ENCODE measurements at regions not wholly inside any gene's neighbourhood (a gene's known extent, or its start where the extent isn't known, plus 50 kb on each side); places are given as distances from the start of the nearest gene placed in this dataset.

DNA sequence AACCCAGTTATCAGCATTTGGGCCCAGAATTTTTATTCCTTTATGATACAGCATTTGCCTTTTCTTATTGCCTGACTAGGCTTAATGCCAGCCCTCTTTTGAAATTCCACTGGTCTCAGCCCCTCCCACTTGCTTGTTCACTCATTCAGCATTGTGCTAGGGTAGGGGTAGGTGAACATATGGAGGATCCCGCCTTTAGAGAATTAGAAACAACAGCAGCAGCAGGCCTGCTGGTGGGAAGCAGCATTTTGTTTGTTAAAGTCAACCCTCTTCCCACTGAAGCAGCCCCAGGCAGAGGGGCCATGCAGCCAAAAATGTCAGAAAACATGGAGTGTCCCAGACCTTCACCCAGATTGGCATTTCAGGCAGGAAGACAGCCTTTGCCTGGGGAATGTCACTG lies 1355.2 kb downstream of the CDH8 start:
- H3K27me3 ChIP-seq: no peaks in the 10 kb centered on the region
- H3K9me3 ChIP-seq: no peaks in the 10 kb centered on the region
- no peak for DNase-seq (ENCODE audit: low spot score in 2 of 2)
- no peaks in the 10 kb centered on the region for H3K36me3 ChIP-seq
- TF ChIP-seq, protein P1, sequence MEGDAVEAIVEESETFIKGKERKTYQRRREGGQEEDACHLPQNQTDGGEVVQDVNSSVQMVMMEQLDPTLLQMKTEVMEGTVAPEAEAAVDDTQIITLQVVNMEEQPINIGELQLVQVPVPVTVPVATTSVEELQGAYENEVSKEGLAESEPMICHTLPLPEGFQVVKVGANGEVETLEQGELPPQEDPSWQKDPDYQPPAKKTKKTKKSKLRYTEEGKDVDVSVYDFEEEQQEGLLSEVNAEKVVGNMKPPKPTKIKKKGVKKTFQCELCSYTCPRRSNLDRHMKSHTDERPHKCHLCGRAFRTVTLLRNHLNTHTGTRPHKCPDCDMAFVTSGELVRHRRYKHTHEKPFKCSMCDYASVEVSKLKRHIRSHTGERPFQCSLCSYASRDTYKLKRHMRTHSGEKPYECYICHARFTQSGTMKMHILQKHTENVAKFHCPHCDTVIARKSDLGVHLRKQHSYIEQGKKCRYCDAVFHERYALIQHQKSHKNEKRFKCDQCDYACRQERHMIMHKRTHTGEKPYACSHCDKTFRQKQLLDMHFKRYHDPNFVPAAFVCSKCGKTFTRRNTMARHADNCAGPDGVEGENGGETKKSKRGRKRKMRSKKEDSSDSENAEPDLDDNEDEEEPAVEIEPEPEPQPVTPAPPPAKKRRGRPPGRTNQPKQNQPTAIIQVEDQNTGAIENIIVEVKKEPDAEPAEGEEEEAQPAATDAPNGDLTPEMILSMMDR (IDR thresholded peaks at IDR 0.05): no peak
- TF ChIP-seq POLR2AphosphoS5 (IDR thresholded peaks at IDR 0.05): no peak
- no peak for TF ChIP-seq POLR2A (IDR thresholded peaks at IDR 0.05)
- TF ChIP-seq EP300 (IDR thresholded peaks at IDR 0.05): no peak
- H3K4me1 ChIP-seq: no peaks in the 10 kb centered on the region
- 73% methylated on average over 1 of the region's 1 CpG for WGBS
- H3K27ac ChIP-seq: no peak overlapping the region
- H3K4me3 ChIP-seq: no peak overlapping the region

DNA sequence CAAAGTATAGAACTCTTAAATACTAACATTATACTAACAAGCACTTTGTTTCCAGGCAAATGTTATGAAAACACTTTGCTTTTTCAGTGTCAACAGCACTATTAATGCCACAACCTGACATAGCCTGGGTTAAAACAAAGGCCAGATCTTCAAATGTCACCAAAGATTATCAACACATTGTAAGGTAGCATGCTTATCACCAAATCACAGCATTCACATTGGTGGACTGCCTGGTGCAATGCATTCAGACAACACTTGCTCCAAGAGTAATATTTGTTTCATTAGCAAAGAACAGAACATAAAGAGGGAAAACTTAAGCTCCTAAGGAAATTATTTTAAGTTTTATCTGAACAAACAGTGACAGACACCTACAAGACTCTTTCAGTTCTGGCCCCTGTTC lies 1361.2 kb downstream of the CDH8 start:
- DNase-seq (ENCODE audit: low spot score in 2 of 2): no peak
- TF ChIP-seq, protein P1 (IDR thresholded peaks at IDR 0.05): no peak
- H3K27me3 ChIP-seq: no peaks in the 10 kb centered on the region
- no peaks in the 10 kb centered on the region for H3K9me3 ChIP-seq
- no peak overlapping the region for H3K27ac ChIP-seq
- no peaks in the 10 kb centered on the region for H3K36me3 ChIP-seq
- no peaks in the 10 kb centered on the region for H3K4me1 ChIP-seq
- H3K4me3 ChIP-seq: no peak overlapping the region

DNA sequence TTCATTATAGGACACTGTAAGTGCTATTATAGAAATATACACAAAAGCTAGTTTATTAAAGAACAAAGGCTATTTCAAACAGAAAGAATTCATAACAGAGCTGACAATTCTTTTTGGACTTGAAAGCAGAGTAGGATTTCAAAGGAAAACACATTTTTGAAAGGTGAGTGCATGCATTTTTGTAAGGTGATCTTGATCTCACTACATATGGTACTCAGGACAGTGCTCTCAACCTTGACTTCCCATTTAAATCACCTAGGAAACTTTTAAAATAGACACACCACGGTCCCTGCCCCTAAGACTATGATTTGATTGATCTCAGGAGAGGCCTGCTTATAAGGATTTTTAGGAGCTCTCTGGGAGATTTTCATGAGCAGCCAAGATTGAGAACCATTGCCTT lies 1362.0 kb downstream of the CDH8 start:
- 26% methylated on average over 1 of the region's 1 CpG for WGBS
- Histone ChIP-seq H3K27ac (no peak overlapping the region), H3K4me1 (no peaks in the 10 kb centered on the region), H3K4me3 (no peak overlapping the region), H3K9me3 (no peaks in the 10 kb centered on the region), H3K36me3 (no peaks in the 10 kb centered on the region), H3K27me3 (no peaks in the 10 kb centered on the region)
- no peak for DNase-seq (ENCODE audit: low spot score in 2 of 2)
- TF ChIP-seq EP300 (IDR thresholded peaks at IDR 0.05): no peak
- TF ChIP-seq, protein P1 (IDR thresholded peaks at IDR 0.05): no peak
- no peak for TF ChIP-seq POLR2AphosphoS5 (IDR thresholded peaks at IDR 0.05)
- TF ChIP-seq POLR2A (IDR thresholded peaks at IDR 0.05): no peak

DNA sequence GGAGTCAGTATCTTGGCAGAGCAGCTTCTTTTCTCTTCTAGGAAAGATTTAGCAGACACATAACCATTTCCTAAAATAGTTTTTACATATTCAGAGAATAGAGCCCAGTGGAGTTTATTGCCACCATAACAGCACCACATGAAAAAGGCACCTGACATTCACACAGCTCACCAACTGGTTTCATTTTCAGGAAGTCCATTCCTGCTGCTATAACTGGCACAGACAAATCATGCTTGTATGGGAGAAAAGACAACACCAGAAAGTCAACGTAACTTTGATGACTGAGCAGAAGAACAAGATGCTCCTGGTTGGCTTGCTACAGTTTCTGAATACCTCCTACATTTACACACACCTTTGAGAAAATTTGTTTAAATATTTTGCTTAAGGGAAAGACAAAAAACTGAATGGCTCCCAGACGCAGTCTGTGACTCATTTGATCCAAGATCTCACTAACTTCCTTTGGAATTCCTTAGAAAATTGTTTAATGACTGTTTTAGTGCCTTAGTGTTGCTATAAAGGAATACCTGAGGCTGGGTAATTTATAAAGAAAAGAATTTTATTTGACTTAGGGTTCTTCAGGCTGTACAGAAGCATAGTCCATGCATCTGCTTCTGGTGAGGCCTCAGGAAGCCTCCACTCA lies 1380.6 kb downstream of the CDH8 start:
- no peaks in the 10 kb centered on the region for H3K27me3 ChIP-seq
- no peaks in the 10 kb centered on the region for H3K36me3 ChIP-seq
- H3K9me3 ChIP-seq: no peaks in the 10 kb centered on the region
- no peak overlapping the region for H3K27ac ChIP-seq
- no peaks in the 10 kb centered on the region for H3K4me1 ChIP-seq
- H3K4me3 ChIP-seq: no peak overlapping the region
- WGBS: 29% methylated on average over 2 of the region's 2 CpGs
- DNase-seq (ENCODE audit: low spot score in 2 of 2): no peak
- TF ChIP-seq POLR2A (IDR thresholded peaks at IDR 0.05): no peak
- TF ChIP-seq POLR2AphosphoS5 (IDR thresholded peaks at IDR 0.05): no peak
- no peak for TF ChIP-seq EP300 (IDR thresholded peaks at IDR 0.05)
- TF ChIP-seq, protein P1 (IDR thresholded peaks at IDR 0.05): no peak

DNA sequence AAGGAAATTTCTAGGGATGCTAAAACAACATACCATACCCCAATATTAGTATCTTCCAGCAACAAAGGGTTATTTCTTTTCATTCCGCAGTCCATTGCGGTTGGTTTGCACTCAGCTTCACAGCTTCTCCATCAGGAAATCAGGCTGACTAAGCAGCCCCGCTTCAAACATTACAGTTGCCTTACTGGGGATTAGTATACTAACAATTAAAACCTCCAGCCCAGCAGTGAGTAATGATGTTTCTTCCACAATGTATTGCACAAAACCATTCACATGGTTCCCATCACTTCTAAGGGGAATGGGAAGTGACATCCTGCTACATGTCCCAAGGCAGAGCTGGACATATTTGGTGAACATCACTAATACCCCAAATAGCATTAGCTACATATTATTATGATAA lies 1384.9 kb downstream of the CDH8 start:
- TF ChIP-seq POLR2A (IDR thresholded peaks at IDR 0.05) (no peak), EP300 (IDR thresholded peaks at IDR 0.05) (no peak), POLR2AphosphoS5 (IDR thresholded peaks at IDR 0.05) (no peak)
- TF ChIP-seq, protein P1 (IDR thresholded peaks at IDR 0.05): no peak
- Histone ChIP-seq H3K9me3 (no peaks in the 10 kb centered on the region), H3K36me3 (no peaks in the 10 kb centered on the region), H3K27me3 (no peaks in the 10 kb centered on the region), H3K27ac (no peak overlapping the region), H3K4me1 (no peaks in the 10 kb centered on the region), H3K4me3 (no peak overlapping the region)
- WGBS: 91% methylated on average over 3 of the region's 3 CpGs
- DNase-seq (ENCODE audit: low spot score in 2 of 2): no peak
